HG03064 (cell line): ENCODE measurements at regions not wholly inside any gene's neighbourhood (a gene's known extent, or its start where the extent isn't known, plus 50 kb on each side); places are given as distances from the start of the nearest gene placed in this dataset.

ENCODE experiments used
- ATAC-seq: cut with Tn5 transposase; IDR thresholded peaks from one replicate; pipeline ENCODE4 v1.9.1; 2021; ENCODE audit warnings: low read depth; ENCODE audit not compliant: unreplicated experiment

DNA sequence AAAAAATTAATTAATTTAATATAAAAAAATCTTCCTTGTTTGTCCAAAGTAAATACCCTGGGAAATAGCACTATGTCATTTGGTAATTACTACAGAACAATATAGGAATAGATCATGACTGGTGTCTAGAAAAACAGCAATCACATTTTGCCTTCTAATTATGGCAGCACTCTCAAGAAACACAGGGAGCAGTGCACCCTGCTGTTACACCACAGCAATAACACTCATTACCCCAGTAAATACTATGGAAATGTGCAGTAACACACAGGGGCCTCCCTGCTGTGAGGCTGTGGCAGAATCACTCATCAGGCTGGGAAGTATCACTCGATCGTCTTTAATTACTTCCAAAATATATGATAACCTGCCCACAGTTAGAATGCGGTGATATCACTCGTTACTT is 646.0 kb downstream of the TUSC7 start:
- no peak for ATAC-seq

DNA sequence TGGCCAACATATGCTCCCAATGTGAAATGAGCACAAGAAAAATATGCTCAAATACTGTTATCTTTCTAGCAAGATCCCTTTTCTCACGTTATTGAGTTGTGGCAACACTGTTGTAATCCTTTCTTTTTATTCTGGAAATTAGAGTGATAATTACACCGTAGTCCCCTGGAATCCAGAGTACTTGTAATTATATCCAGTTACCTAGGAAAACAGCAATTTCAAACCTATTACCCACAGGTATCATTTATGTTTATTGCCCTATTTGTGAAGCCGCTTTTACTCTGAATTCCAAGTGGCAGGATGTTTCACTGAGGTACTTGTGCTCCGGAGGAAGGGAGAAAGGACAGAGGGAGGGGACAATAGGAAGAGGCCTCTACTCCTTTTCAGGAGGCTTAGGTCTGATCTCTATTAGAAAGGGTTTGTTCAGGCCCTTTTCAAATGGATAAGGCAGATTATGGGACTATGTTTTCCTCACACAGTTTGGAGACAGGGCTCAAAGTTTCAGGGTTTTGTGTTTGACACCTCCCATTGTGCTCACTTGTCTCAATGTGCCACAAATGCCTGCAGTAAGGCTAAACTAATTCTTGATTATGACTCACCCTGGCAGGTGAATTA is 646.6 kb downstream of the TUSC7 start:
- no peak for ATAC-seq

DNA sequence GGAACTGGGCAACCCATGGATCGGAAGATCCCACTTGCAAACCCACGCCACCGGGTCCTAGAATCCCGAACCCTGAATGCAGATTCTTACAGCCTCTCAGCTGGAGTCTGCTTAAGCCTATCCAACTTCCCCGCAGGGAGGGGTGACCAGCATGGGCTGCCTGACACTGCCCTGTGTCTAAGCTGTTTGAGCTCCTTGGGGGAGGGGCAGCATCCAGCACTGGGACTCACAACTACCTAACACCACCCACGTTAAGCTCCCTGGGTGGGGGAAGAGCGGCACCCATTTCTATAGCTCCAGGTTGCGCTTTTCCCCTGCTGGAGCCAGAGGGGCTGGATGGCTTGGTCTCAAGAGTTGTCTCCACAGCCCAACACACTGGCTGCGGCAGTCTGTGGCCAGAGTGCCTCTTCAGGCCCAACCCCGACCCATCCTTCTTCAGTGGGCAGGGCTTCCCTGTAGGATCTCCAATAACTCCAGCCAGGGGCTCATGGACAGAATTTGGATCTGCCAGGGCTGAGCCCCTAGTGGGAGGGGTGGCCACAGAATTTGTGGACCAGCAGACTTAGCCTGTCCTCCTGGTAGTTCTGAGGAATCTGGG is 649.2 kb downstream of the TUSC7 start:
- ATAC-seq, result no peak

DNA sequence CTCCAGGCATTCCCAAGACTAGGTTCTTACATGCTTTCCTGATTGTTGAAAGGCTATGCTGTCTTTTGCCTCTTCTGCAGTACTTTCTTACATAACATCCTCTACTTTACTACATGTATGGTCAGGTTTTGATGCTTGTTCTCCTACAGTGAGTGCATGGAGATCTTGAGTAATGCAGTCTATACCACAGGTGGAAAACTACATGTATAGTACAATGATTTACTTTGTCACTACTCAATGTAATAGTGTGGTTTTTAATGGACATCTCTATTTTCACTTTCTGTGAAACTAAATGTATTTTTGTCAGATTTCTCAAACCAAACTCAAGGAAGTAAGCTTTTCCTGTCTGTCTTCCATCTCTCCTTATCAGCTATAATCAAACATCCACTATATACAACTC is 657.0 kb downstream of the TUSC7 start:
- ATAC-seq, result no peak

DNA sequence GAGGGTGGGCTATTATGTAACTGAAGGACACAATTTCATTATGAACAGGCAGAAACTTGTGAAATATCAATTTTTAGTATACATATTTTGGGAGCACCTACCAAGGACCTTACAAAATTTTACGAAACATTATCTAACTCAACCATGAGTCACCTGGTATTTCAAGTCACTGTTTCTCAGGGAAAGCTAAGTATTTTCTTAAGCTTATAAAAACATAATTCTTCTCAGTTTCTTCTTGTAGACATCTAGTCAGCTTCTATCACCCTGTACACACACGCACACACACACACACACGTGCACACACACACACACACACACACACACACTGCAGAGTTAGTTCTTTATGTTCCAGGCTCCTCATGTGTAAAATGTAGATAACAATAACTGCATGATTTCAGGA is 658.3 kb downstream of the TUSC7 start:
- no peak for ATAC-seq

DNA sequence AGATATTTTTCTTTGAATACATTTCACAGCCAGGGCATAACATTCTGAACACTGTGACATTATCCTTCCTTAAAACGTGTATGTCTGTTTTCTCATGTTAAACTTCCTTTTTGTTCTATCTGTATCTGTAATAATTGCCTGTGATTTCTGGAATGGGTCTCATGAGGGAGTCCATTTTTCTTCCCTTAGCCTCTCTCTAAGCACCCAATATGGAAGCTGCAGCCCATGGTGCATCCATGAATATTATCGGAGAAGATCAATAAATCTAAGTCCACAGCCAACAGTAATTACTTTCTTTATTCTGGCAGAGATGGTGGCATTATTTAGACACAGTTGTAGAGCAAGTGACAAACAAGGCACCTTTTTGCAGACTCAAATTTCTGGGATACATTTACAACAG is 671.1 kb downstream of the TUSC7 start:
- ATAC-seq, result no peak

DNA sequence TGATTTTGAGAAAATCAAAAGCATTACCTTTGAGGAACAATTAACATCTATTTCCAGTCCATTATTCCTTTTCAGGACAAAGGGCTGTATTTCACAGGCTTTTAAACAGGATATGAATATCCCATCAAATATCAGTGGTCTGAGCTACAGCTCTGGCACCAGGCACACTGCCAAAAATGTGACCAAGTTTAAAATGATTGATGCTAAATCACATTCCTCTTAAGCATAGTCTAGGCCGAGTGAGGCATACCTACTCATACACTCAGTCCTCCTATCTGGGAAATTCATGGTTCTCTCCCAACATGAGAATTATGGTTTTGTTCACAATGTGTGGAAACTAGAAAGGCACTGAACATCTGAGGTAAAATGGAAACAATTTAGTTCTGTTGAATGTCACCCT is 683.5 kb downstream of the TUSC7 start:
- no peak for ATAC-seq

DNA sequence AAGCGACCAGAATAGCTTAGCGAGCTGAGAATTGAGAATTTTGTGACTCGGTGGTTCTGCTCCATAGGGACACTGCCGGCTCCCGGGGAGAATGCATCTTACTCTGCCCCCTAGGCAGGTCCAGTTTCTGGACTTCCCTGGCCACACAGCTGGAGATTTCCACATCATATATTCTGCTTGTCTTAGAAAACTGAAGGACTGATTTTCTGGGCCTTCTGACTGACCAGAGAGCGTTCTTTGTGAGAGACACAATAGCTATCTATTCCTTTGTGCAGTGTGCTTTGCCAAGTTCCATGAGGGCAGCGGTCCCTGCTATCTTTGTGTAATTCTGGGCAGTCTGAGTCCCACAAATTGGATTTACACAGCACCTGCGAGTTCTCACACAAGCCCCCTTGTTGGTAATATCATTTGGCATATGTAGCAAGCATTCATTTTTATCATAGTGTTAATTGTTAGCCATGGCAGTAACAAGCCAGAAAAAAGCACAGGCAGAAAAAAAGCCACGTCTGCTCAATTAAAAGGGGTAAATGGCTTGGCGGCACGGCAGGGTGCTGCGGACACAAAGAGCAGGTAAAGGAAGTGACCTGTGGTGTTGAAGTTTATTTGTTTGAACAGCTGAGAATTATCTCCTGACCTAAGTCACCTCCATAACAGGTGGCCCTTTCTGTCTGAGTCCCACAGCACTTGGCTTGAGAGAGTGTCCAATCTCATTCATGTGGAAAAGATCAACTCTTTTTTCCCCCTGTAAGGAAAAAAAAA is 688.7 kb downstream of the TUSC7 start:
- no peak for ATAC-seq

DNA sequence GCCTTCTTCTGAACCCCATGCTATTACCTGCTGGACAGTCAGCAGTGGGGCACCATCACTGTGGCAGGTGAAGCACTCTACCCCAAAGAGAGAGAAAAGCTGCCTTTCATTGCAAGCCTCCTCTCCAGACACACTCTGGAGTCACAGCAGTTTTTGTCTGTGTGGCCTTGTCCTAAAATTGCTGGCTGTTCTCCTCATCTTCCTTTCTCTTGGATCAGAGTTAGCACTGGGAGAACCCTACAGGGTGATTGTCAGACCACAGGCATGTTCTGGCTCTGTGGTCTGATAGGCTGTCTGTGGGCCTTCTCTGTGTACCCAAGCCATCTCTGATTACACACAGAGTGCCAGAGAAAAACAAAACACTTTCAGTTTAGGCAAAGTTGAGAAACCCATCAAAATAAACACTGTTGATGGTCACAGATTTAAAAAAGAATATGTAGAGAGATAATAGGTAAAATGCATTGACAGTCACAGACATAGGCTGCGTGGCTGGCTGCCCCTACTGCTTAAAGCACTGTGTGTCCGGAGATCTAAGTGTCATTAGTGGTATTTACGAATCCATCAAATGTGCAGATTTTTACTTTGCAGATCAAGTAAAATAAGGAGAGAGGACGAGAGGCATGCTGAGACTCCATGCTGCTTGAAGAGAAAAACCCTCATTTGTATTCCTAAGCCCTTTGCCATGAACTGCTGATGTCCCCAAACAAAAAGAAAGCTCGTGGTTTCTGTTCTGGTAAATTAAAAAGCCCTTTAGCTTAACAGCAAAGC is 689.9 kb downstream of the TUSC7 start:
- ATAC-seq, result no peak

DNA sequence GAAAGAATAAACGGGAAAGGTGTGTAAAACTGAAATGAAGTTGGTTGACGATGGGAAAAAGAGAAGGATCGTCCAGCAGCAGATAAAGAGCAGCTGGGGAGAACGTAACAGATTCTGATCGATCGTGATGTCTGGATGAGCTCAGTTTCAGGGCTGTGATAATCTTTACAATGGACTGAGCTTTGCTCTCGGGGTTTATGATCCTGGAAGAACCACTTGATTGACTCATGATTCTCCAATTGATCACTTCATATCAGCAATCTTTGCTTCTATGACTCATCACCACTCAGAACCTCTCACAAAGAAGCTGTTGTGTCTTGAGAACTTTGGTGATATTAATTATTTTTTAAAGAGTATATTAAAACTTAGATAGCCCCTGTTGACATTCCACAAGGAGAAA is 690.7 kb downstream of the TUSC7 start:
- no peak for ATAC-seq

DNA sequence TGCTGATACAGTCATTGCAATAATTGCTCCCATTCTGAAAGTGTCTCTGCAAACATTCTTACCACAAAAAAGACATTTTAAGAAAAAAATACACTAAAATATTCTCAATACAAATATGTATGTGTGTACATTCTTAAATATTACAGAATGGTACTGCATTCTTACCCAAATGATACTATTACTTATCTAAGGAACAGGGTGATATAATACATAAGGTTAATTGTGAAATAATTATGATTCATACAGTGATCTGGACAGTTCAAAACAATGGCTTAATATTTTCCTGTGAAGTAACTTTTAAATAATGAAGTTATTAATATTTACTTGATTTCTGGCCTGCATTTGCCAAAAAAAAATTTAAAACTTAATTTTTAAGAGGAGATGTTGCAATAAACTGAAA is 694.6 kb downstream of the TUSC7 start:
- no peak for ATAC-seq

DNA sequence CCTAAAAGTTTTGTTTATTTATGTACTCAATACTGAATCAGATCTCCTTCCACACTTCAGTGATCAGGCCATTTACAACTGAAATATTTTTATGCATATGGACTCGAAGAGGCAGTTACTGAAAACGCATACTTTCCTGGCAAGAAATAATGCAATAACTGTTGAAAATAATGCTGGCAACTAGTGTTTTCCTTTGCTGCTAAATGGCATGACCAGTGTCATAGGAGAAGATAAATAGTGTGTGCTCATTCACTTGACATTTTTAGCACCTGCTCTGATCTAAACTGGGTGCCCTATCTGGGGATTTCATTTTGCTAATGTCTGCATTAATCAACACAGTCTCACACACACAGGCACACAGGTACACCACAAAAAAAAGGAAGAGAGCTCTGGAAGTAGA is 695.2 kb downstream of the TUSC7 start:
- no peak for ATAC-seq

DNA sequence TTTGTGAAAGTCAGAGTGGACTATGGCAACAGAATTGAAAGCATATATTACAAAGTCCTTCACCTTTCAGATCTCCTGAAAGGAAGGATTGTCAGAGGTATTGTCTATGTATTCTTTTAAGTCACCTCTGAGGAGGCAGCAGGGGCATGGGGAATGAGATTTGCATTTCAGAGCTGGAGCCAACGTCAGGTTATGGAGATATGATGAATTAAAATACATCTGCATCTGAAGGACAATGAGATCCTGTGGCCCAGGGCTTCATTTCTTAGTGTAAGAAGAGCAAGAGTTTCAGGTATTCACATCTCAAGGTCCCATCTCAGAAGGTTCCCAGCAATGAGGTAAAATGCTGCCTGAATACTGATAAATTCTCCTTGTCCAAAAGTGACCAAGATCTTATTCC is 695.8 kb downstream of the TUSC7 start:
- no peak for ATAC-seq

DNA sequence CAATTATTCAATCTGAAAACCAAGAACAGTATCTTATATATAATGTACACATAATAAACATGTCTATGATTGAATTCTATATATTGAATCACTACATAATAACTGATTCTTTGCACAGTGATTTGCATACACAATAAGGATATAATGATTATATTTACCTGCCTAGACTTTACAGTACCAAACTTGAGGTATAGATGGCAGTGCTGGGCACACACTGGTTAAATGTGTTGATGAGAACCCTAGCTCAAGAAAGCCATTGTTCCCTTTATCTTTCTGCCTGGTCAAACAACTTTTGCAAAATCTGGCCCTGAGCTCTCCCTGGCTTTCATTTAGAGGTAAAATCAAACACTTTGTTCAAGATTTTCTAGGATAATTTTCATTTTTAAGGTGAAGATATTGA is 697.7 kb downstream of the TUSC7 start:
- ATAC-seq, result no peak

DNA sequence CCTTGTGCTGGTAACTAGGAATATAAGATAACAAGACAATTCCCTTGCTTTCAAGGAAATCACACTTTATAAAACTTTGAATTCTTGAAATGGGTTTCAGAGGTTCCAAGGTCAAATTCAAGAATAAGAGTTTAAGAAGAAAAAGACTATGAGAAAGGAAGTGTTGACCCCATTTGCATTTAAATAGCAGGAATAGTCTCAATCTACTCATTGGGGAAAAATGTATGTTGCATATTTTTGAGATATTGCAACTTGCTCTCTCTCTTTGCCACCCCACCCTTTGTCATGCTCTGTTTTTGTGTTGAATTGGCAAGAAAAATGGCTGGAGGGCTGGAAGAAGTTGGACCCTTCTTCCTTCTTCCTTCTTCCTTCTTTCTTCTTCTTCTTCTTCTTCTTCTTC is 699.2 kb downstream of the TUSC7 start:
- no peak for ATAC-seq

DNA sequence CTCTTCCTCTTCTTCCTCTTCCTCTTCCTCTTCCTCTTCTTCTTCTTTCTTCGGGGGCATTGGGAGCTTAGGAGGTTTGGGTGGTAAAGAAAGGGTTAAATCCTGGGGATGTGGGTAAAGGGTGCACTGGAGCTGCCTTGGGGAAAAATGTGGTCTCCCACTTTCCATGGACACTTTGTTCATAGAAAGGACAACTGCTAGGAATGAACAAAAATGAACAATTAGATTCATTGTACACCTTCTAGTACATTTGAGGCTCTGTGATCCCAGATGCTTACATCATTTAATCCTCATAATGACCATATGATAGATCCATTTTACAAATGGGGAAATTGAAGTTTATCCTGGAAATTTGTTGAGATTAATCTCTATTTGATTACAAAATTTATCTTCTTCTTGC is 699.7 kb downstream of the TUSC7 start:
- no peak for ATAC-seq

DNA sequence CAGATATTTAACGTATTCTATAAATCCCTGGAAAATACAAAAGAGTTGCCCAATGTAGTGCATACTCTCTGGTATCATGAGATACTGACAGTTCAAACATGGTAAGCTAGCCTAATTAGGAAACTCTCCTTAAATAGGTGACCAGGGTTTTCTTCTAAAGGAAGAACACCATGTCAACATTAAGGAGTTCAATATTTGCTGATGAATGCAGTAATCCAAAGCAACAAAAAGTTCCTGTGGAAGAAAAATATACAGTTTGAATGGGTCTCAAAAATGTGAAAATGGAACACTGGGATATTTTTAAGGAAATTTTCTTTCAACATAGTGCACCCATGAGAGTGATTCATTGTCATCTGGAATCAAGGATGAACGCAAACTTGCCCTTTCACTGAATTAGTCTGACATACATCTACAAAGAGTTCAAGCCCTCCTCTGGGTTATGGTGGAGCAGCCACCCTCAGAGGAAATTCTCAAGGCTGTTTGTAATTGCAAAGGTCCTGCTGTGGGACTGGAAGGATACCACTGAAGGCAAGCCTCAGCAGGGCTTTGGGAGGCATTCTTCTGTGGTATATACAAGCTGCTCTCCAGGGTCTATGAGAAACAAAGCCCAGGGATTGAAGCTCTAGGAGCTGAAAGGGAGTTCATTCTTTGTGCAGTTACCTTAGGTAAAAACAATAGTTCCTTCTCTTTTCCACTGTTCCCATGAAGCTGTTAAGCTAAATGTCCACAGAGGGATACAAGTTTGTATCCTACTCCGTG is 700.3 kb downstream of the TUSC7 start:
- ATAC-seq, result no peak

DNA sequence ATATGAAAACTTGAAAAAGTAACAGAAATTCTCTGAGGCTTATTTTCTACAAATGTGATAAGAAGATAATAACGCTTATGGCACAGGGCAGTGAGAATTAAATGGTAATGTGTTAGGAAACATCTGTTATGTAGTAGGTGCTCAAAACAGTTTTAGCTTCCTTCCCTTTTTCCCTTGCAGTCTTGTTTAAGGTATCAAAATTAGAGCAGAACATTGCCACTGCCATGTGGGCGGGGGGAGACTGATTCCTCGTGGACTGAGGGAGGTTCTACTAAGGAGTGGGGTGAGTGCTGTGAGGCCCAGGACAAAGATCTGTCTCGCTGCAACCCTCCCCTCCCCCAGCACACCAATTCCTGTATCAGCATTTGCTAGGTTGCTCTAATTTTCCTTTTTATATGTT is 702.4 kb downstream of the TUSC7 start:
- ATAC-seq, result no peak

DNA sequence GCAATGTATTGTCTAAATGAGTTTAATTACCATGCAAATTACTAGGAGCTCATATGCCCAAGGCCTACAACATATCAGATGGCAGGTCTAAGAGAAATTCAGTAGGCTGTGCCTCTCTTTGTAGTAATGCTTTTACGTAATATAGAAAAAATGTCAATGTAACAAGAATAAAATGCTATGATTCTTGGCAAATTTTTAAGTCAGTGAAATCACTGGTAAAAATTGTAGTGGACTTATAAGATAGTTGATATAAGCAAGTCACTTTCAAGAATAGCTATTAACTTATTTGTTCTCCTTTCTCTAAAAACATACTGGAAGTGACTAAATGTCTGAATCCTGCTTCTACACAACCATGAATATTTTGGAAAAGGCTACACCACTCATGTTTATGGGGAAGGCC is 707.8 kb downstream of the TUSC7 start:
- no peak for ATAC-seq

DNA sequence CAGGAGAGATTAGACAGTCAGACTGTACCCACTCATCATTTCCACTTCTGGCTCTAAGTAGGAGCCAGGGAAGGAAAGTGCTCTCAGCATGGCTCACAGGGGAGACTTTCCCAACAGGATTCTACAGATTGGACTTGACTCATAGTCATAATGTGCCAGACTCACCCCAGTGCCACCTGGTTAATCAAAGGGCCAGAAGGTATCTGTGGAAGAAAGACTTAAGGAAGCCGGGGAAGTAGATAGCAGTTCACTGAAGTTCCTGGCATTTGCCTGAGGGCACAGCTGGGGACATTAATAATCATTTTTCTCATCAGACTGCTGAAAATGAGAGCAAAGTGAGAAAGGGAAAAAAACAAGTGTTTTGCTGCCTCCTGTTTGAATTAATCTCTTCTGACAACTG is 717.5 kb downstream of the TUSC7 start:
- ATAC-seq, result no peak

DNA sequence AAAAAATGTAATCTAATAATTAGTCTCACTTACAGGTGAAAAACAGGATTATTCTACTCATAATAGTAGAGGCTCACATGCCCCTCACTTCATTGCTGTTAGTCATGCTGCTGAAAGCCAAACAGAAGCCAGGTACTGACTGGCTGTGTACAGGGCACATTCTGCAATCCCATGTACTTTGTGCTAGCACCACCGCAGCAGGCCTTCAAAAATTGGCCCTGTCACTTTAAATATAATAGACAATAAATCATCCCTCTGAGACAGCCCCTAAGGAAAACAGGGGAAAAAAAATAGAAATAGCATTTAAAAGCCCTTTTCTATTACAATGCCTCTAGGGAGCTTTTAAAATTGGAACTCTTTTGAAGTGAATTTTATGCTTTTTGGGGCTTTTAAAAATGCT is 723.8 kb downstream of the TUSC7 start:
- no peak for ATAC-seq
